Trophoblast cell (in vitro differentiated cells and primary cell): ENCODE measurements at regions not wholly inside any gene's neighbourhood (a gene's known extent, or its start where the extent isn't known, plus 50 kb on each side); places are given as distances from the start of the nearest gene placed in this dataset.
"Not testable (repeated sequence)": the region's sequence is repeated elsewhere in the genome, so short reads cannot be mapped to it uniquely, and the experiment has no call there.

Source experiments
- DNase-seq, 2 donors: peaks; one replicate each; pipeline ENCODE4 v3.0.0-alpha.2; 2016
- H2AFZ ChIP-seq: 2 replicates; pipeline ENCODE4 v1.6.1; 2013; ENCODE audit warnings: low read length, moderate library complexity, mild to moderate bottlenecking; ENCODE audit not compliant: insufficient read depth, poor library complexity
- H2AK5ac ChIP-seq: 2 replicates; pipeline ENCODE4 v1.6.1; 2013; ENCODE audit warnings: mild to moderate bottlenecking, low read length
- H2BK120ac ChIP-seq: 2 replicates; pipeline ENCODE4 v1.6.1; 2013; ENCODE audit warnings: low read length, mild to moderate bottlenecking, moderate library complexity; ENCODE audit not compliant: insufficient read depth, poor library complexity
- H2BK12ac ChIP-seq: 2 replicates; pipeline ENCODE4 v1.6.1; 2013; ENCODE audit warnings: mild to moderate bottlenecking, low read length, moderate library complexity
- H2BK5ac ChIP-seq: 2 replicates; pipeline ENCODE4 v1.6.1; 2013; ENCODE audit warnings: low read length, low read depth, moderate library complexity, mild to moderate bottlenecking; ENCODE audit not compliant: poor library complexity
- H3K14ac ChIP-seq: 2 replicates; pipeline ENCODE4 v1.6.1; 2013; ENCODE audit warnings: mild to moderate bottlenecking, low read length
- H3K18ac ChIP-seq: 2 replicates; pipeline ENCODE4 v1.6.1; 2013; ENCODE audit warnings: mild to moderate bottlenecking, low read length
- H3K23ac ChIP-seq: 2 replicates; pipeline ENCODE4 v1.6.1; 2013; ENCODE audit warnings: low read length
- H3K27ac ChIP-seq: 2 replicates; pipeline ENCODE4 v1.5.1; 2013; ENCODE audit warnings: low read depth, mild to moderate bottlenecking, inconsistent platforms, low read length, moderate library complexity
- H3K27me3 ChIP-seq: 2 replicates; pipeline ENCODE4 v1.6.1; 2013; ENCODE audit warnings: inconsistent platforms, mild to moderate bottlenecking, low read length, moderate library complexity; ENCODE audit not compliant: insufficient read depth
- H3K36me3 ChIP-seq, 2 experiments: 1 replicate in 1 of 2; 2 replicates in 1 of 2; pipeline ENCODE4 v1.6.1; 2013; ENCODE audit warnings: low read length in 2 of 2, mild to moderate bottlenecking in 2 of 2, moderate library complexity in 1 of 2; ENCODE audit not compliant: insufficient read depth in 2 of 2, control insufficient read depth in 1 of 2
- H3K4ac ChIP-seq: 2 replicates; pipeline ENCODE4 v1.6.1; 2013; ENCODE audit warnings: low read depth, mild to moderate bottlenecking, low read length, moderate library complexity
- H3K4me1 ChIP-seq, 2 experiments: 1 replicate in 1 of 2; 2 replicates in 1 of 2; pipeline ENCODE4 v1.6.1; 2013; ENCODE audit warnings: low read length in 2 of 2, mild to moderate bottlenecking in 2 of 2, moderate library complexity in 1 of 2; ENCODE audit not compliant: insufficient read depth in 2 of 2, control insufficient read depth in 1 of 2
- H3K4me2 ChIP-seq: 2 replicates; pipeline ENCODE4 v1.6.1; 2013; ENCODE audit warnings: inconsistent platforms, mild to moderate bottlenecking, low read length, moderate library complexity
- H3K4me3 ChIP-seq: 2 replicates; pipeline ENCODE4 v1.5.1; 2013; ENCODE audit warnings: mild to moderate bottlenecking, low read depth, low read length, inconsistent platforms
- H3K79me1 ChIP-seq: one replicate; pipeline ENCODE4 v1.6.1; 2013; ENCODE audit warnings: low read length
- H3K79me2 ChIP-seq: 2 replicates; pipeline ENCODE4 v1.6.1; 2013; ENCODE audit warnings: low read length, mild to moderate bottlenecking; ENCODE audit not compliant: control insufficient read depth, insufficient read depth, poor library complexity
- H3K9ac ChIP-seq: 2 replicates; pipeline ENCODE4 v1.6.1; 2013; ENCODE audit warnings: mild to moderate bottlenecking, low read length
- H3K9me3 ChIP-seq: 2 replicates; pipeline ENCODE4 v1.6.1; 2013; ENCODE audit warnings: low read depth, mild to moderate bottlenecking, control low read depth, inconsistent platforms, low read length; ENCODE audit not compliant: insufficient read depth
- H4K12ac ChIP-seq: 2 replicates; pipeline ENCODE4 v1.6.1; 2013; ENCODE audit warnings: low read depth, mild to moderate bottlenecking, low read length, moderate library complexity
- H4K8ac ChIP-seq: 2 replicates; pipeline ENCODE4 v1.6.1; 2013; ENCODE audit warnings: low read depth, mild to moderate bottlenecking, low read length, moderate library complexity
- H4K91ac ChIP-seq: one replicate; pipeline ENCODE4 v1.6.1; 2013; ENCODE audit warnings: low read depth, mild to moderate bottlenecking, low read length, moderate library complexity
- WGBS: extraction: QIAGEN DNeasy Blood & Tissue Kit; methylation state at CpG from one replicate; pipeline ENCODE4 v1.1.7; 2013; ENCODE audit warnings: missing lambda C conversion rate; ENCODE audit not compliant: insufficient read length, insufficient coverage; ENCODE audit errors: extremely low coverage; 5-methylcytosine and 5-hydroxymethylcytosine counted together

- Histone ChIP-seq H3K4me3 (no peak overlapping the region), H3K14ac (no peak overlapping the region), H3K4ac (no peak overlapping the region), H4K8ac (no peak overlapping the region), H4K12ac (no peak overlapping the region), H3K36me3 (no peaks in the 10 kb centered on the region), H2AK5ac (no peak overlapping the region), H4K91ac (no peak overlapping the region), H2BK120ac (no peak overlapping the region), H3K27me3 (no peaks in the 10 kb centered on the region), H3K23ac (no peak overlapping the region), H2BK5ac (no peak overlapping the region), H3K27ac (no peak overlapping the region), H3K18ac (no peak overlapping the region), H3K9ac (no peak overlapping the region), H3K79me2 (no peaks in the 10 kb centered on the region), H3K9me3 (no peaks in the 10 kb centered on the region), H3K79me1 (no peaks in the 10 kb centered on the region), H2AFZ (no peak overlapping the region), H3K4me1 (no peaks in the 10 kb centered on the region), H3K4me2 (no peak overlapping the region), H2BK12ac (no peak overlapping the region)
- WGBS, result no CpG with 5 or more reads among the region's 9 CpGs
- no peak for DNase-seq
Measured at GRCh38 chrY:12359867-12360266, 341.2 kb upstream of the USP9Y start.

GRCh38 chrY:12360496-12360895 lies 340.5 kb upstream of the USP9Y start:
- no peak overlapping the region for H4K8ac ChIP-seq
- no peaks in the 10 kb centered on the region for H3K36me3 ChIP-seq
- H2BK5ac ChIP-seq, result no peak overlapping the region
- no peaks in the 10 kb centered on the region for H3K79me2 ChIP-seq
- H3K27ac ChIP-seq, result no peak overlapping the region
- H3K23ac ChIP-seq, result no peak overlapping the region
- no peak overlapping the region for H3K4me3 ChIP-seq
- H3K9ac ChIP-seq, result no peak overlapping the region
- no peak overlapping the region for H3K4ac ChIP-seq
- no peaks in the 10 kb centered on the region for H3K27me3 ChIP-seq
- no peak overlapping the region for H4K91ac ChIP-seq
- DNase-seq, result no peak
- no peak overlapping the region for H3K18ac ChIP-seq
- no peak overlapping the region for H2BK120ac ChIP-seq
- no peaks in the 10 kb centered on the region for H3K79me1 ChIP-seq
- no CpG with 5 or more reads among the region's 9 CpGs for WGBS
- H3K9me3 ChIP-seq, result no peaks in the 10 kb centered on the region
- H3K4me1 ChIP-seq, result no peaks in the 10 kb centered on the region
- no peak overlapping the region for H2BK12ac ChIP-seq
- no peak overlapping the region for H3K14ac ChIP-seq
- H4K12ac ChIP-seq, result no peak overlapping the region
- H2AFZ ChIP-seq, result no peak overlapping the region
- no peak overlapping the region for H2AK5ac ChIP-seq
- H3K4me2 ChIP-seq, result no peak overlapping the region

GRCh38 chrY:12365311-12365910 lies 335.6 kb upstream of the USP9Y start:
- no peak overlapping the region for H3K4ac ChIP-seq

GRCh38 chrY:12374588-12374987 lies 326.4 kb upstream of the USP9Y start:
- not testable (repeated sequence) for H3K14ac ChIP-seq, DNase-seq, H3K4me3 ChIP-seq, H3K79me1 ChIP-seq, H3K36me3 ChIP-seq, H3K18ac ChIP-seq, H3K23ac ChIP-seq, H3K79me2 ChIP-seq, H2AK5ac ChIP-seq, H3K4ac ChIP-seq, H3K9me3 ChIP-seq, H3K9ac ChIP-seq, H3K4me1 ChIP-seq, H4K8ac ChIP-seq, H3K27ac ChIP-seq, H2BK120ac ChIP-seq, H4K12ac ChIP-seq, H3K27me3 ChIP-seq, H2BK5ac ChIP-seq, H2BK12ac ChIP-seq, H4K91ac ChIP-seq, H3K4me2 ChIP-seq, H2AFZ ChIP-seq
- no CpG with 5 or more reads among the region's 2 CpGs for WGBS

More at GRCh38 chrY:12365311-12365910, 335.6 kb upstream of the USP9Y start:
- DNase-seq, result no peak
- no peak overlapping the region for H4K91ac ChIP-seq
- H3K9ac ChIP-seq, result no peak overlapping the region
- H2BK12ac ChIP-seq, result no peak overlapping the region
- no peaks in the 10 kb centered on the region for H3K27me3 ChIP-seq
- no peak overlapping the region for H3K18ac ChIP-seq
- H3K4me1 ChIP-seq, result no peaks in the 10 kb centered on the region
- no peak overlapping the region for H3K23ac ChIP-seq
- no peaks in the 10 kb centered on the region for H3K9me3 ChIP-seq
- no peaks in the 10 kb centered on the region for H3K79me2 ChIP-seq
- H3K14ac ChIP-seq, result no peak overlapping the region
- no peak overlapping the region for H4K12ac ChIP-seq
- no peak overlapping the region for H2BK120ac ChIP-seq
- H3K4me2 ChIP-seq, result no peak overlapping the region
- no peak overlapping the region for H2BK5ac ChIP-seq
- no peaks in the 10 kb centered on the region for H3K36me3 ChIP-seq
- WGBS, result no CpG with 5 or more reads among the region's 5 CpGs
- no peak overlapping the region for H4K8ac ChIP-seq
- H2AK5ac ChIP-seq, result no peak overlapping the region
- no peak overlapping the region for H3K4me3 ChIP-seq
- H2AFZ ChIP-seq, result no peak overlapping the region
- no peak overlapping the region for H3K27ac ChIP-seq
- H3K79me1 ChIP-seq, result no peaks in the 10 kb centered on the region
